ENCODE measurements at regions not wholly inside any gene's neighbourhood (a gene's known extent, or its start where the extent isn't known, plus 50 kb on each side); places are given as distances from the start of the nearest gene placed in this dataset.

GRCh38 chr15:62749036-62749815, 293.3 kb upstream of the TPM1 start:
- DNase-seq (ENCODE audit: low spot score): no peak

- no peak for DNase-seq (ENCODE audit: low spot score)
Observed at GRCh38 chr15:62750471-62750870, 292.1 kb upstream of the TPM1 start.

GRCh38 chr15:62752657-62753517, 289.7 kb upstream of the TPM1 start:
- no peak for DNase-seq (ENCODE audit: low spot score)

- DNase-seq (ENCODE audit: low spot score): no peak
Observed at GRCh38 chr15:62753518-62754221, 288.9 kb upstream of the TPM1 start.

GRCh38 chr15:62756326-62756994, 286.1 kb upstream of the TPM1 start:
- no peak for DNase-seq (ENCODE audit: low spot score)

GRCh38 chr15:62756995-62757360, 285.6 kb upstream of the TPM1 start:
- DNase-seq (ENCODE audit: low spot score): no peak

- DNase-seq (ENCODE audit: low spot score): no peak
Observed at GRCh38 chr15:62757535-62757934, 285.0 kb upstream of the TPM1 start.

- DNase-seq (ENCODE audit: low spot score): no peak
Observed at GRCh38 chr15:62758126-62758951, 284.2 kb upstream of the TPM1 start.

- DNase-seq (ENCODE audit: low spot score): no peak
Observed at GRCh38 chr15:62758952-62759349, 283.6 kb upstream of the TPM1 start.

GRCh38 chr15:62760538-62760937, 282.0 kb upstream of the TPM1 start:
- no peak for DNase-seq (ENCODE audit: low spot score)

- no peak for DNase-seq (ENCODE audit: low spot score)
Observed at GRCh38 chr15:62765916-62766315, 276.6 kb upstream of the TPM1 start.

GRCh38 chr15:62766599-62766998, 275.9 kb upstream of the TPM1 start:
- DNase-seq (ENCODE audit: low spot score): no peak

GRCh38 chr15:62769604-62770003, 272.9 kb upstream of the TPM1 start:
- DNase-seq (ENCODE audit: low spot score): no peak

- no peak for DNase-seq (ENCODE audit: low spot score)
Observed at GRCh38 chr15:62770111-62770660, 272.4 kb upstream of the TPM1 start.

- no peak for DNase-seq (ENCODE audit: low spot score)
Observed at GRCh38 chr15:62770752-62771151, 271.8 kb upstream of the TPM1 start.

GRCh38 chr15:62771234-62771633, 271.3 kb upstream of the TPM1 start:
- no peak for DNase-seq (ENCODE audit: low spot score)

- no peak for DNase-seq (ENCODE audit: low spot score)
Observed at GRCh38 chr15:62773369-62774165, 269.0 kb upstream of the TPM1 start.

- DNase-seq (ENCODE audit: low spot score): no peak
Observed at GRCh38 chr15:62775932-62776331, 266.6 kb upstream of the TPM1 start.

- DNase-seq (ENCODE audit: low spot score): no peak
Observed at GRCh38 chr15:62777671-62778070, 264.9 kb upstream of the TPM1 start.
